HG02840 (cell line): ENCODE measurements at regions not wholly inside any gene's neighbourhood (a gene's known extent, or its start where the extent isn't known, plus 50 kb on each side); places are given as distances from the start of the nearest gene placed in this dataset.

Experiments used
- ATAC-seq: cut with Tn5 transposase; IDR thresholded peaks from one replicate; pipeline ENCODE4 v1.9.1; 2021; ENCODE audit warnings: mild to moderate bottlenecking, moderate library complexity, moderate number of reproducible peaks; ENCODE audit not compliant: unreplicated experiment, low FRiP score

GRCh38 chr1:94648225-94649007 is 106.9 kb upstream of the F3 start:
- ATAC-seq = no peak

GRCh38 chr1:94646786-94647555 is 105.4 kb upstream of the F3 start:
- no peak for ATAC-seq

DNA sequence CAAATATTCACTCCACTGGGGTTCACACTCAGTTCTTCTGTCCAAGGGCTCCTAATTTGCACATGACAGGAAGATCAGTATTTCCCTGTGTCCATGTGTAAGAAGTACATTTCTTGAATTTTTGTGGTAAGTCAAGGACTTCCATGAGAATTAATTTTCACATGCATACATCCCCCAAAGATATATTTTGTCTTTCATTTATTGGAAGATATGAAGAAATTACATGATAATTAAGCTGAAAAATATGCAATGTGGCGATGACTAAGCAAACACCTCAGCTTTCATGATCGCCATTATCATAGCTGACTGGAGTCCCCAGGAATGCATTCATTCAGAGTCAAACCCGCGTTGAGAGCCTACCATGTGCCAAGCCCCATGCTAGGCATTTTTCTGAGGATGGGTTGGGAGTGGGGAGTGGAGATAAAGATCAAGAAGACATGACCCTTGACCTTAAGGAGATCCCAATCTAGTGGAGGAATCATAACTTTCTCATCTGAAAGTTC is 104.6 kb upstream of the F3 start:
- ATAC-seq = no peak

GRCh38 chr1:94644352-94644751 is 102.8 kb upstream of the F3 start:
- no peak for ATAC-seq

DNA sequence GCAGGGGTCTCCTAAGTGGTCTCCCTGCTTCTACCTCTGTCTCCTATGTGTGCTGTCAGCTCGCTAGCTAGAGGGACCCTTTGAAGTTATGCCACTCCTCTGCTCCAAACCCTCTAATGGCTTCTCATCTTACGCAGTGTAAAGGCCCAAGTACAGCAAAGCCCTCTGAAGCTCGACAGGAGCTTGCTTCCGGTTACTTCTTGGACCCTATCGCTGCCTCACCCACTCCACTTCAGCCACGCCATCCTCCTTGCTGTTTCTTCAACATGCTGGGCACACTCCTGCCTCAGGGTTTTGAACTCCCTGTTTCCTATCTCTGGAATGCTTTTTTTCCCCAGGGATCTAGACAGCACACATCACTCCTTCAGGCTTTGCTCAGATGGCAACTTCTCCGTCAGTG is 102.3 kb upstream of the F3 start:
- no peak for ATAC-seq

DNA sequence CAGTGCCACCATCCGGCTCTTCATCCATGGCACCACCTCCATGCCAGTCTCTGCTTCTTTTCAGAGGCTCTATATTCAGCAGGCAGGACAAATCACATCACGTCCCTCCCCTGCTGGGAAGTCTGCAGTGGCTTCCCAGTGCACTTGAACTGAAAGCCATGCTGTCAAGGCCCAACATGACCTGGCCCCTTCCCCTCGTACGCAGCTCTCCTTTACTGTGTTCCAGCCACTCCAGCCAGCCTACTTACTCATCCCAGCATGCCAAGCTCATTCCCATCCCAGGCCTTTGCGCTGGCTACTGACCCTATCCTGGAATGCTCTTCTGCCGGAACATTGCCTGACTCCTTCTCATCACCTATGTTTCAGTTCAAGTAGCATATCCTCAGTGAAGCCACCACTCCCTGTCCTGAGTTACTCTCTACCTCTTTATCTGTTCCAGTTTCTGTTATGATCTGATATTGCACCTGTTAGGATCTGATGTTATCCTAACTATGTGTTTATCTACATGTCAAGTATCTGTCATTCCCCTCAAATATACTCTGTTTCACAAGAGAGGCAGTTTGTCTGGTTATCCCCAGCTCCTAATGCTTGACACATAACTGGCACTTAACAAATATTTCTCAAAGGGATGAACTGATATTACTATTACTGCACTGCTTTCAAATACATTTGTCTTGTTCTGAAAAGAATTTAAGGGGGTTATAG is 101.2 kb upstream of the F3 start:
- no peak for ATAC-seq

DNA sequence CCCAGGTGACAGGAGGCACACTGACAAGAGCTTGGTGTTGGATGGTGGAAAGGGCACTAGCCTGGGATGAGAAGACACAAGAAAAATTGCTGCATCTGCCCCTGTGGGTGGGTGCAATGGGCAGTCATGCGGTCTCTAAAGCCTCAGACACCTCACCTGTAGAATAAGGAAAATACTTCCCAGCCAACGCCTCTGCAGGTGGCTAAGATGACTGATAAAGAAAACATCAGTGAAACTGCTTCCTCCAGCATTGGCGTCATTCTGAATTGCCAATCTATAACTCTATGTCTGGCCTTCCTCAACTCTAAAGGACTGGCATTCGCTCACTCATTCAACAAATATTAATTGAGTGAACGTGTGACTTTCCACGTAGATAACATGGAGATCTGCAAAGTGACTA is 100.4 kb upstream of the F3 start:
- ATAC-seq = no peak

GRCh38 chr1:94640125-94640524 is 98.6 kb upstream of the F3 start:
- ATAC-seq = no peak

- no peak for ATAC-seq
These were observed 95.6 kb upstream of the F3 start for GRCh38 chr1:94637121-94637520.

DNA sequence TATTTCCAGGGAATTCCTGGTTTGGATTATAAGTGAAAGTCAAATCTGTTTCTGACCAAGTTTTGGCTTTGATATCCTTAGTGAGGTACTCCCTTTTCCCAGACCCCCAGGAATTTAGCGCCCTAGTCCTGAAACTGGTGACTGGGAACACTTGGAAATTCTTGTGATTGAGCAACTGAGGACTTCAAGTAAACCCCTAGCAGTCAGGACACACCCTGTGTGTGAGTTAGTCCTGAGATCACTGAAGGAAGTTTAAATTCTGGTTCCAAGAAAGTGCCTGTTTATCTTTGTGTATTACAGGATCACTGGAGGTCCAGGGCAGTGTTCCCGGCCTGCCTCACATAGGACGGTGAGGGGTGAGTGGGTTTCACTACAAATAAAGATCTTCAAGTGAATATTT is 95.1 kb upstream of the F3 start:
- ATAC-seq = no peak

GRCh38 chr1:94636100-94636499 is 94.5 kb upstream of the F3 start:
- ATAC-seq = no peak

GRCh38 chr1:94634977-94635416 is 93.4 kb upstream of the F3 start:
- no peak for ATAC-seq

- no peak for ATAC-seq
These were observed 91.5 kb upstream of the F3 start for GRCh38 chr1:94633051-94633450.

DNA sequence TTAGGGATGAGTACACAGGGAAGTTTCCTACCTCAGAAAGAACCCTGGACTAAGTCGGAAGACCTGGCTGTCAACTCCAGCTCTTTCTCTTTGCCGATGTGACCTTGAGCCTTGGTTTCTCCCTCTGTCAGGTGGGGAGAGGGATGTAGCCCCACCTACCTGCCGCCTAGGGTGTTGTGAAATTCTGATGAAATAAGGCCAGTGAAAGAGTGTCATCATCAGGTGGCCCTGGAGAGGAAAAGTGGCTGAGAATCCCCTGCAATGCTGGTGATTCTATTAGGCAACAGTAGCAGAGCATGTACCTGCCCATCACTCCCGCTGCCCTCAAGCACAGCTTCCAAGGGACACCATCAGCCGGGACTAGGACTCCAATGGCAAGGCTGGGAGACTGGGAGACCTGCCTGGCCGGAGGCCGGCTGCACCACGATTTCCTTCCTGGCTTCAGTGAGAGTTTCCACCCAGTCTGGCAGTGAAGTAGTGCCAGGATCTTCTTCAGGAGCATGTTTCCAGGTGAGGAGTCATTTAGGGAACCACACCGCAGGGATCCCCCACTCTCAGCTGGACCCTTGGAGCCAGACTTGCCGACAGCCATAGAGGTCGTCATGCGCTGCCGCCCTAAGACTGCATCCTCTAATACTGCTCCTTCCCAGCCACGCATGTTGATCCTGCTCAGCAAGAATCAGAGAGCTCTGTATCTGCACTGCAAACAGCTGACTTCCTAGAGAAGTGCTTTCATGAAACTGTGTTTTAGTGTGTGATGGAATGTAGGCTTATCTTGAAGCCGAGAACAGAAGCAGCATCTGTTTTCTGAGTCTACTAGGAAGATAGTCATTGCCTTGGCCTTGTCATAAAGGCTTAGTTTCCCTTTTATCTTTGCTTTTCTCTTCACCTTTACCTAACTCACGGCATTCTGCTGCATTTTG is 88.0 kb upstream of the F3 start:
- ATAC-seq = no peak

GRCh38 chr1:94628499-94628843 is 86.9 kb upstream of the F3 start:
- ATAC-seq = no peak

DNA sequence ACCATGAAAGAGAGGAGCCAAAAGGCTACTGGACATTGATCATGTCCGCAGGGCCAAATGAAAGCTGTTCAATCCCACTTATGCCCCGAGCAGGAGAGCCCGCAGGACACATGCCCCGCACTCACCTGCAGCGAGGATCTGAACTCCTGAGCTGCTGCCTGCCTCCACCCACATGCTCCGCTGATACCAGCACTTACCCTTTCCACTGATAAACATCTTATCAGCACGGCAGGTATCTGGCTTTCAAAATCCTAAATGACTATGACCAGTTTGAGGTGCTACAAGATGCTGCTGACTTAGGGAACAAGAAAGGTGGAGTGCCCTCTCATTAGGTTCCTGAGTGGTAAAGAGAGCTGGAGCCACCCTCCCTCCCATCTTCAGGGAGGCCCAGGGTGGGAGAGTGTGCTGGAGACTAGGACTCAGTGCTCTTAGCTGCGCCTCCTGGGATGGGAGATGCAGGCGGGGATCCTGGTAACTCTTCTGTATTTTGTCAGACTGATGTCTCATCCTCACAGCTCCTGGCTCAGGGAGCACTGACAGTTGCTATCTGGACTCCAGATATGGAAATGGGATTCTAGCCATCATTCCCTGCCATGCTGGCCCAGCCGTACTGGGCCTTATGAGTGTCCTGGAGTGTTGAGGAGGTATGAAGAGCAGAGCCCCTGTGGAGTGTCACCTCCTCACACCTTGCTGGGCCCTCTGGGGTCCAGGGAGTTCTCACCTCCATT is 86.4 kb upstream of the F3 start:
- ATAC-seq = no peak

- no peak for ATAC-seq
These were observed 82.6 kb upstream of the F3 start for GRCh38 chr1:94624203-94624602.

DNA sequence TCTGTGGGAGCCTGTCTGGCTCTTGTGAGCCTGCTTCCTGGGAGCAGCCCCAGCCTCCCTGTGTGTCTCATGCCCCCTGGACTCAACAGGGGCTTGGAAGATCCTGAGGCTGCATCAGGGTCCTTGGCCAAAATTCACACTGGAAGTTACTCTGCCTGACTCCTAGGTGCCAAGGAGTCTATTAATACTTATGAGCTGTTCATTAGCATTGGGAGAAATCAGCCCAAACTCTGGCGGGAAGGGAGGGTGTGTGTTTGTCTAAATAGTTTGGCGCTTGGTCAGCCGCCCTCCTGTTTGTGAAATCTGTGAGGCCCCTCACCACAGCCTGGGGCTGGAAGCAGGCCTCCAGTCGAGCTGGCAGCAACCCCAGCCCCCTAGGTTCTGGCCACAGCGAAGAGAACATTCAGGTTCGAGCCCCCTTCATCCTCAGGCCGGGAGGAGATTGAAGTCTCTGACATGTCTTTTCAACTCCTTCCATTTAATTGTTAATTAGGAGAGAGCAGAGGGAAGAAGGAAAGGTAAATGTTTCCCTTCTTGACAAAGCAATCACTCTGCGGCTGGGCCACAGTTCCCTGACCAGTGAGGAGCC is 82.1 kb upstream of the F3 start:
- ATAC-seq = no peak

- ATAC-seq = no peak
These were observed 81.2 kb upstream of the F3 start for GRCh38 chr1:94622757-94623156.
